H9 (cell line): ENCODE measurements at regions not wholly inside any gene's neighbourhood (a gene's known extent, or its start where the extent isn't known, plus 50 kb on each side); places are given as distances from the start of the nearest gene placed in this dataset.

Experiments used
- DNase-seq: peaks from one replicate; pipeline ENCODE4 v3.0.0-alpha.2; 2017
- H2AFZ ChIP-seq: one replicate; pipeline ENCODE4 v1.6.1; 2013; ENCODE audit warnings: mild to moderate bottlenecking, low read length, control low read depth, moderate library complexity
- H2AK5ac ChIP-seq: 2 replicates; pipeline ENCODE4 v1.6.1; 2013; ENCODE audit warnings: low read length, control low read depth, mixed read lengths; ENCODE audit not compliant: insufficient read length
- H2BK120ac ChIP-seq: one replicate; pipeline ENCODE4 v1.6.1; 2013; ENCODE audit warnings: low read depth, mild to moderate bottlenecking, low read length, control low read depth, inconsistent platforms; ENCODE audit not compliant: poor library complexity, severe bottlenecking
- H2BK12ac ChIP-seq: 2 replicates; pipeline ENCODE4 v1.6.1; 2013; ENCODE audit warnings: low read length, control low read depth, mixed read lengths, low read depth; ENCODE audit not compliant: insufficient read length
- H2BK15ac ChIP-seq: 2 replicates; pipeline ENCODE4 v1.6.1; 2013; ENCODE audit warnings: low read depth, low read length, control low read depth
- H2BK20ac ChIP-seq: one replicate; pipeline ENCODE4 v1.6.1; 2013; ENCODE audit warnings: low read depth, mild to moderate bottlenecking, low read length, control low read depth, inconsistent platforms; ENCODE audit not compliant: poor library complexity, severe bottlenecking
- H2BK5ac ChIP-seq: 2 replicates; pipeline ENCODE4 v1.6.1; 2013; ENCODE audit warnings: low read length, control low read depth, mixed read lengths; ENCODE audit not compliant: insufficient read length
- H3K14ac ChIP-seq: 2 replicates; pipeline ENCODE4 v1.6.1; 2013; ENCODE audit warnings: low read length, control low read depth; ENCODE audit not compliant: insufficient read depth
- H3K18ac ChIP-seq: 2 replicates; pipeline ENCODE4 v1.6.1; 2013; ENCODE audit warnings: low read depth, mild to moderate bottlenecking, mixed read lengths, low read length, control low read depth; ENCODE audit not compliant: insufficient read length
- H3K23ac ChIP-seq: 2 replicates; pipeline ENCODE4 v1.6.1; 2013; ENCODE audit warnings: low read length, control low read depth, mixed read lengths, low read depth; ENCODE audit not compliant: insufficient read length
- H3K23me2 ChIP-seq: 2 replicates; pipeline ENCODE4 v1.6.1; 2013; ENCODE audit warnings: low read depth, mild to moderate bottlenecking, mixed read lengths, low read length, control low read depth; ENCODE audit not compliant: insufficient read length, poor library complexity, severe bottlenecking
- H3K27ac ChIP-seq: 2 replicates; pipeline ENCODE4 v1.5.1; 2013; ENCODE audit warnings: low read length, control low read depth, mixed read lengths, low read depth; ENCODE audit not compliant: insufficient read length
- H3K27me3 ChIP-seq: 2 replicates; pipeline ENCODE4 v1.6.1; 2013; ENCODE audit warnings: low read length, control low read depth, inconsistent platforms; ENCODE audit not compliant: insufficient read depth
- H3K4ac ChIP-seq: 2 replicates; pipeline ENCODE4 v1.6.1; 2013; ENCODE audit warnings: low read depth, mild to moderate bottlenecking, control low read depth, inconsistent platforms, low read length, moderate library complexity
- H3K4me1 ChIP-seq: 2 replicates; pipeline ENCODE4 v1.6.1; 2013; ENCODE audit warnings: low read length, control low read depth, inconsistent platforms; ENCODE audit not compliant: insufficient read depth
- H3K4me2 ChIP-seq: 2 replicates; pipeline ENCODE4 v1.6.1; 2013; ENCODE audit warnings: low read length, control low read depth, mixed read lengths; ENCODE audit not compliant: insufficient read length, insufficient read depth
- H3K56ac ChIP-seq: 2 replicates; pipeline ENCODE4 v1.6.1; 2013; ENCODE audit warnings: low read depth, mild to moderate bottlenecking, mixed read lengths, low read length, control low read depth; ENCODE audit not compliant: insufficient read length
- H3K79me1 ChIP-seq: 2 replicates; pipeline ENCODE4 v1.6.1; 2013; ENCODE audit warnings: low read depth, mild to moderate bottlenecking, moderate library complexity, low read length, control low read depth, inconsistent platforms; ENCODE audit not compliant: insufficient read depth, poor library complexity, severe bottlenecking
- H3K79me2 ChIP-seq: 2 replicates; pipeline ENCODE4 v1.6.1; 2013; ENCODE audit warnings: low read length, control low read depth, inconsistent platforms; ENCODE audit not compliant: insufficient read depth
- H3K9ac ChIP-seq: 2 replicates; pipeline ENCODE4 v1.6.1; 2013; ENCODE audit warnings: low read length, control low read depth, mixed read lengths; ENCODE audit not compliant: insufficient read length; ENCODE audit errors: extremely low read depth
- H3K9me3 ChIP-seq: one replicate; pipeline ENCODE4 v1.6.1; 2013; ENCODE audit warnings: low read depth, low read length, inconsistent platforms; ENCODE audit not compliant: control insufficient read depth
- H3T11ph ChIP-seq: one replicate; pipeline ENCODE4 v1.6.1; 2013; ENCODE audit warnings: mild to moderate bottlenecking, low read length, control low read depth, inconsistent platforms
- H4K20me1 ChIP-seq: one replicate; pipeline ENCODE4 v1.6.1; 2013; ENCODE audit not compliant: control insufficient read depth, insufficient read length, insufficient read depth
- H4K5ac ChIP-seq: 2 replicates; pipeline ENCODE4 v1.6.1; 2013; ENCODE audit warnings: low read depth, mild to moderate bottlenecking, mixed read lengths, low read length, control low read depth; ENCODE audit not compliant: insufficient read length
- H4K8ac ChIP-seq: replicated peaks from 2 replicates; pipeline ENCODE4 v1.6.1; 2013; ENCODE audit warnings: low read length, control low read depth, mixed read lengths, low read depth; ENCODE audit not compliant: insufficient read length
- H4K91ac ChIP-seq: 2 replicates; pipeline ENCODE4 v1.6.1; 2013; ENCODE audit warnings: low read depth, mild to moderate bottlenecking, moderate library complexity, mixed read lengths, low read length, control low read depth; ENCODE audit not compliant: insufficient read length
- H3K27ac Mint-ChIP-seq, 3 experiments: 2 replicates in 2 of 3; 3 replicates in 1 of 3; pipeline ENCODE4 v1.8.0; 2020 to 2021; ENCODE audit warnings: mixed read lengths in 3 of 3, mild to moderate bottlenecking in 1 of 3, moderate library complexity in 1 of 3
- H3K27me3 Mint-ChIP-seq: 2 replicates; pipeline ENCODE4 v1.8.0; 2021; ENCODE audit warnings: low read depth, mild to moderate bottlenecking, moderate library complexity, mixed read lengths
- H3K36me3 Mint-ChIP-seq, 3 experiments: 2 replicates in 2 of 3; 3 replicates in 1 of 3; pipeline ENCODE4 v1.8.0; 2020 to 2021; ENCODE audit warnings: low read depth in 3 of 3, mixed read lengths in 3 of 3; ENCODE audit not compliant: insufficient read depth in 1 of 3
- H3K4me1 Mint-ChIP-seq, 2 experiments: 2 replicates each; pipeline ENCODE4 v1.8.0; 2020; ENCODE audit warnings: mixed read lengths in 2 of 2
- H3K4me3 Mint-ChIP-seq, 2 experiments: 2 replicates in 1 of 2; 3 replicates in 1 of 2; pipeline ENCODE4 v1.8.0; 2020 to 2021; ENCODE audit warnings: mild to moderate bottlenecking in 2 of 2, mixed read lengths in 2 of 2, moderate library complexity in 1 of 2
- H3K9me3 Mint-ChIP-seq, 2 experiments: 2 replicates in 1 of 2; 3 replicates in 1 of 2; pipeline ENCODE4 v1.8.0; 2020; ENCODE audit warnings: mild to moderate bottlenecking in 2 of 2, mixed read lengths in 2 of 2, moderate library complexity in 1 of 2
- CTCF ChIP-seq: fragments of 200-600 bp; sonication (generic); conservative IDR thresholded peaks from 3 replicates; pipeline ENCODE4 v1.8.0; 2021; ENCODE audit warnings: antibody characterized with exemption, mild to moderate bottlenecking
- WGBS: extraction: QIAGEN DNeasy Blood & Tissue Kit; methylation state at CpG from one replicate; pipeline ENCODE4 v1.1.7; 2013; ENCODE audit warnings: missing lambda C conversion rate, low lambda C conversion rate, mixed read lengths; ENCODE audit not compliant: insufficient read length; ENCODE audit errors: extremely low coverage; 5-methylcytosine and 5-hydroxymethylcytosine counted together

DNA sequence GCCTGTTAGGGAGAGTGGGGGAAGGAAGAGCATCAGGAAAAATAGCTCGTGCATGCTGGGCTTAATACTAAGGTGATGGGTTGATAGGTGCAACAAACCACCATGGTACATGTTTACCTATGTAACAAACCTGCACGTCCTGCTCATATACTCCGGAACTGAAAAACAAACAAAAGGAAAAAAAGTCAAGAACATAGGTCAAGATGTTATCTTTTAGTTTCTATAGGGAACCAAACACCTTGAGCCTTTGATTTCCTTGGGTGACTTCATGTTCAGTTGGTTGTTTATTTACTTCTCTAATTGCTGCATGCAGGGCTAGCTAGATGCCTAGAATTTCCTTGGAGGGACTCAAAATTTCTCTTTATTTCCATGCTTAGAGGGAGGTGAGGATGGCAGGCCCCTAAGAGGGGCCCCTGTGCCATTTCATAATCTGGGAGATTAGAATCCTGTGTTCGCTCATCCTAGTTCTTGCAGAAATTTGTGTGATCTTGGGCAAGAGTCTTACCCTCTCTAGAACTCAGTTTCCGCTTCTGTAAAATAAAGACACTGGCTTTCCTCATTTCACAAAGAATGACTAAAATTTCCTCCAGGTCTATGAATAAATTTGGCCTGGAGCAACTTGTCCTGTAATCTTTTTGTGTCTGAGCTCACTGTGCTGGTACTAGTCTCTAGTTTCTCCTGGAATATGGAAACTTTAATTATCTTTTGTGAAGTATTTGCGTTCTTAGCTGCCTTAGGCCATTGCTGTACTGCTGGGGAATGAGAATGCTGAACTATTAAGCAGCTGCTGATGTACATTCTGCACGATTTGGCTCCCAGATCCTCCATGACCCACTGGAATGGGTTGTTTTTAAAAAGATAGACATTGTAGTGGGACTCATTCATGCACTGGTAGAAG lies 457.5 kb downstream of the EDEM1 start:
- Mint-ChIP-seq H3K9me3 (peaks cover 4 to 9% of the 10 kb centered on the region in 2 experiments; a peak in 3 of 5 replicates), H3K27me3 (no peaks in the 10 kb centered on the region; the same call in 1 of the 2 replicates), H3K36me3 (no peaks in the 10 kb centered on the region; a peak in 1 of 7 replicates), H3K4me3 (no peak overlapping the region), H3K27ac (no peak overlapping the region), H3K4me1 (no peaks in the 10 kb centered on the region)
- no peak for TF ChIP-seq CTCF
- Histone ChIP-seq H2AFZ (no peak overlapping the region), H3K4me2 (no peak overlapping the region), H2BK12ac (no peak overlapping the region), H2BK120ac (no peak overlapping the region), H2BK5ac (no peak overlapping the region), H3K27me3 (no peaks in the 10 kb centered on the region), H3K14ac (no peak overlapping the region), H4K20me1 (no peaks in the 10 kb centered on the region), H3K9ac (no peak overlapping the region), H3K56ac (no peak overlapping the region), H4K5ac (no peak overlapping the region), H3K4ac (no peak overlapping the region), H3K79me2 (no peaks in the 10 kb centered on the region), H3K9me3 (no peaks in the 10 kb centered on the region), H4K8ac (no peak overlapping the region), H3K79me1 (no peaks in the 10 kb centered on the region), H3K4me1 (no peaks in the 10 kb centered on the region), H2BK20ac (no peak overlapping the region), H3K27ac (no peak overlapping the region), H3T11ph (no peak overlapping the region), H2AK5ac (no peak overlapping the region), H3K23ac (no peak overlapping the region), H3K23me2 (no peaks in the 10 kb centered on the region), H2BK15ac (no peak overlapping the region), H3K18ac (no peak overlapping the region), H4K91ac (no peak overlapping the region)
- no CpG with 5 or more reads among the region's 7 CpGs for WGBS
- no peak for DNase-seq
